NOMO-1 treated with dmso at 0.1 percent for 144 hours (cell line): ENCODE measurements at regions not wholly inside any gene's neighbourhood (a gene's known extent, or its start where the extent isn't known, plus 50 kb on each side); places are given as distances from the start of the nearest gene placed in this dataset.

Source experiments
- DNase-seq: peaks from one replicate; lab custom pipeline; 2025; ENCODE audit not compliant: unreplicated experiment; lab: John Stamatoyannopoulos, UW

DNA sequence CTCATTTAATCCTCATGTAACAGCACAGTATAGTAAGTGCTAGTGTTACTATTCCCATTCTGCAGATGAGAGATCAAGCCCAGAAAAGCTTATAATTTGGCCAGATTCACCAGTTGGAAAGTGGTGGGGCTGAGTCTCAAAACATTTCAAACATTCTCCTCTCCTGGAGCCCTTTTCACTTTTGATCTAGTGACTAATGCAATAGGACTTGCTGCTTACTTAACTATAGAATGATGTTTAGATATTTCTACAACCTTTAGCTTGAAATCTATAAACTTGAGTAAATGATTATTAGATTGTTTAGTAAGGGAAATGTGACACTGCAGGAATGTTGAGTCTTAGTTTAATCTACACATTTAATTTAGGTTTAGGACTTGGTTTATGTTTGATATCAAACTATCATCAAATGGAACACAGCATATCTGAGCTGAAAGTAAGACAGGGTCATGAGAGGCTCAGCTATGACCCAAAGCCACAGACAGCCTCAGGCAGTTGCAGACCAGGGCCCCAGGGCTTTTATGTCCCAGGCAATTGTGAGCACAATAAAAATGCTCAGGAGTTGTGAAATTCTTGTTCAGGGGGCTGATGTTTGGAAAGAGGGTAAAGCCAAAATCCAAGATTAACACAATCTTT lies 199.5 kb upstream of the HS3ST1 start:
- no peak for DNase-seq

DNA sequence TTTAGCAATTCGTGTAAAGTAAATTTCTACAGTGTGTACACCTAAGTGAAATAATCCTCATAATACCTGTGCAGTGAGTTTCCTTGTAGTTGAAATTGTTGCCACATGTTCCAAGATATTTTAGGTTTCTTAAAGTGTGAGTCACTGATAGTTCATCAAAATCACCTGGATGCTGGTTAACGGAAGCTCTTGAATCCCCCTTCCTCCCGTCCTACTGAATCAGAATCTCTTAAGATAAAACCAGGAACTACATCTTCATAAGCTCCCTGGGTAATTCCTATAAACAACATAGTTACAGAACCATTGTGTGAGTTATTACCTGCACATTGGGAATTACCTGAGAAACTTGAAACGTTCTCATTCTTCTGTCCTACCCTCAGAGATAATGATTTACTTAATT lies 197.4 kb upstream of the HS3ST1 start:
- no peak for DNase-seq

DNA sequence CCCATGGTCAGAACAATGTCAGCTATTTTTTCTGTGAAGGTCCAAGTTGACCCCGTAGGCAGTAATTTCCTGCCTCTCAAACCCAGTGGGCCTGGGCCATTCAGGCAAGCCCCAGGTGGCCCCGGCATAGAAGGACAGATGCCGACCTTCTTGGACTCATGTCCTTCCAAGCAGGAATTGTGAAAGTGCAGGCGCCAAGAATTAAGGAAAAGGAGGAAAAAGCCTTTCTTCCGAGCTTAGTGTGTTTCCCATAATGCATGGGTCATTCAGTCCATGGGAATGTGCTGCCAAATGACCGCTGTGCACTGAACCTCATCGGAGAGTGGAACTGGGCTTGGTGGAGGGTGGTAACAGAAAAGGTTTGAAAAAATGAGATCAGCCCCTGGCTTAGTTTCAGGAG lies 196.5 kb upstream of the HS3ST1 start:
- no peak for DNase-seq

DNA sequence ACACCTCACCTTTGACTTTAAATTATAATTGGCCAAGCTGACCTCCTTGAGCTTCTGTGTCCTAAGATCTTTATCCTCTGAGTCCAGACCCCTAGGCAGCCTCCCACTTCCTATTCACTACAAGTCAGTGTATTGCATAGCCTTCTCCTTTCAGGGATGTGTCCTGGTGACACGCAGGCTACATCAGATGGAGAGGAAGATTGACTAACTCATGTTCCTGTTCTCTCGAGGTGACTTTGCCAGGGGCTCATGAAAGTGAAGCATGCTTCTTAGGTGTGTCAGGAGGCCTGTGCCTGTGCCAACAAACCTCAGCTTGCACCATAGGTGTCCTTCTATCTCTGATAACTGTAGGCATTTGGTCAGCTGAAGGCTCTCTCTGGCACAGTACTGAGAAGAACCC lies 195.7 kb upstream of the HS3ST1 start:
- no peak for DNase-seq

DNA sequence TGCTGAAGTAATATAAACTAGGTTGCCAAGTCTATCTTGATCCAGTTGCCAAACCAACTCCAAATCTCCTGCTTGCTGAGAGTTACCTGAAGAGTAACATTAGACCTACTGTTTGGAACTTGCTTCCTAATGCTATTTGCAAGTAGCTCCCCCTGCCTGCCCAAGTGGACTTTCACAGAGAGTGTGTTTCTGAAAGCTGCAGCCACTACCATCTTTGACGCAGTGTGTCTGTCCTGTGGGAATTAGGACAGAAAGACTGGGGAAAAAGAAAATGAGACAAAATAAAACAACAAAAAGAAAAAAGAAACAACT lies 195.0 kb upstream of the HS3ST1 start:
- DNase-seq = no peak

DNA sequence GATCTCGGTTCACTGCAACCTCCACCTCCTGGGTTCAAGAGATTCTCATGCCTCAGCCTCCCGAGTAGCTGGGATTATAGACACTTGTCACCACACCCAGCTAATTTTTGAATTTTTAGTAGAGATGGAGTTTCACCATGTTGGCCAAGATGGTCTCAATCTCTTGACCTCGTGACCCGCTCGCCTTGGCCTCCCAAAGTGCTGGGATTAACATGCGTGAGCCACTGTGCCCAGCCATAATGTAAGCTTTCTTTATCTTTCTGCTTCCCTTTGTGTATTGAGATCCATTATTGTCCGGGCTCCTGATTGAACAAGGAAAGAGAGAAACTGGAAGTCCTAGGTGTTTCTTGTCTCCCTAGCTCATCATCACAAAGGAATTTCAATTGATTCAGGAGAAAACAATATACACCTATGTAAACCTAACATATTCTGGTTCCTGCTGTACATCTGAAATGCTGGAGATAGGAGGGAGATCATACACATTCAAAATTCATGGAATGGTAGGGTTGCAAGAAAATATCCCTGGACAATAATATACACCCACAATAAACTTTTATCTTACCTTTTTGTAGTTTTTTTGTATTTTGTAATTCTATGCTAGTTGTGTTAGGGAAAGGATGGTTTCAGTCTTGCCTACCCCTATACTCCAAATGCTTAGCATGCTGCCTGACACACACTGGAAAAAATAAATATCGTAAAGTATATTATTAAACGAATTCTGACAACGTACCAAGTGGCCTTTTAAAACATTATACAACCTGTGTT lies 194.4 kb upstream of the HS3ST1 start:
- DNase-seq = no peak

DNA sequence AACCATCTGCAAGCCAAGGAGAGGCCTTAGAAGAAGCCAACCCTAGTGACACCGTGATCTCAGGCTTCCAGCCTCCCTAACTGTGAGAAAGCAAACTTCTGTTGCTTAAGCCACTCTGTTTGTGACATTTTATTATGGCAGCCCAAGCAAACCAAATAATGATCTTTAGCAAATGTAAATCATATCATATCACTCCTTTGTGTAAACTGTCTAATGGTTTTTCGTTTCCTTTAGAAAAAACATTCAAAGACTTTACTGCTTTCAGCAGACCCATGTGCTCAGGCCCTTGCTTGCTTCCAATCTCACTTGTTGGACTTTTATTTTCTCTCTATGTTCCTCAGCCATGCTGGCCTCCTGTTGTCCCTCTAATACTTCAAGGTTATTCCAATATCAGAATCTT lies 192.2 kb upstream of the HS3ST1 start:
- DNase-seq = no peak

DNA sequence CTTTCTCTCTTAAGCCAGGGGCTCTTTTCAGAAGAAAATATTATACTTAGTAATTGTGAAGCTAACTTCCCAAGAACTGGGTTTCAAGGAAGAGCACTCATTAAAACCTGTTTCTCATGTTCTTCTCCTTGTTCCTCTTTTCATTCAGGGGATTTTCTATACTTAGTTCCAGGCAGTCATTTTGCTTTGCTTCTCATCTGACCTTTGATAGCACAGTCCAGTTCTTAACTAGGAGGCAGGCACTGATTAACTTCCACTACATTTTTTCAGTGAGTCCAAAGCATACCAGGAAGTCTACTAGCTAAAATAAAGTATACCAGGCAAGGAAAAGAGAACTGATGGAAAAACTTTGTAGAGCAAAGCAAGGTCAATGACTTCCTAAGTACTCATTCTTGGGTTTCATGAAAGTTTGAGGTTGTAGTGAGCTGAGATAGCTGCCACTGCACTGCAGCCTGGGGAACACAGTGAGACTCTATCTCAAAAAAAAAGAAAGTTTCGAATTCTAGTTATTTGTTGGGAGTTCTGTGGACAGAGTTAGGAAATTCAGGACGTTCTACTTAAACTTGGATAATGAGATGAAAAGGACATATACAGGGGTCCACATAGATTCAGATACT lies 190.1 kb upstream of the HS3ST1 start:
- no peak for DNase-seq

DNA sequence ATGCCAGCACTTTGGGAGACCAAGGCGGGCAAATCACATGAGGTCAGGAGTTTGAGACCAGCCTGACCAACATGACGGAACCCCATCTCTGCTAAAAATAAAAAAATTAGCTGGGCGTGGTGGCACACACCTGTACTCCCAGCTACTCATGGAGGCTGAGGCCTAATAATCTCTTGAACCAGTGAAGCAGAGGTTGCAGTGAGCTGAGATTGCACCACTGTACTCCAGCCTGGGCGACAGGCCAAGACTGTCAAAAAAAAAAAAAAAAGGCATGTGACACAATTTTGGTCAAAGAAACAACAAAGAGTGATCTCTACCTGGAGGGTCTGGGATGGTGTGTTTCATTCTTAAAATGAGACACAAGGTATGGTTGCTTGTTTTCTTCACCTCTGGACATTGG lies 188.2 kb upstream of the HS3ST1 start:
- no peak for DNase-seq

DNA sequence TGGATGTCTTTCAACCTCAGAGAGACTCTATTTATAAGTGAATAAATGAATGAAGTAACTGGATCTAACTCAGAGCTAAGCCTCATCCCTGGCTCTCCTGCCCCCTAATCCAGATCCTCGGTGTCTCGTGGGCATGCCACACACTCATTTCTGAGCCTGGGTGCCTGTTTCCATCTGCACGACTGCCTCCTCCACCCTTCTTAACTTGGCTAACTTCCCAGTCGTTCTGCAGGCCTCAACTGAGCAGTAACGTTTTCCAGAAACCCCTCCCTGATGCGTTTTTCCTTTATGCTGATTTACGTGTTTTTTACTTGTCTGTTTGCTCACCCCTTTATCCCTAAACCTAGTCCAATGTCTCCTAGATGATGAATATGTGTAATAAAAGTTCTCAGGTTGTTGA lies 186.9 kb upstream of the HS3ST1 start:
- no peak for DNase-seq

DNA sequence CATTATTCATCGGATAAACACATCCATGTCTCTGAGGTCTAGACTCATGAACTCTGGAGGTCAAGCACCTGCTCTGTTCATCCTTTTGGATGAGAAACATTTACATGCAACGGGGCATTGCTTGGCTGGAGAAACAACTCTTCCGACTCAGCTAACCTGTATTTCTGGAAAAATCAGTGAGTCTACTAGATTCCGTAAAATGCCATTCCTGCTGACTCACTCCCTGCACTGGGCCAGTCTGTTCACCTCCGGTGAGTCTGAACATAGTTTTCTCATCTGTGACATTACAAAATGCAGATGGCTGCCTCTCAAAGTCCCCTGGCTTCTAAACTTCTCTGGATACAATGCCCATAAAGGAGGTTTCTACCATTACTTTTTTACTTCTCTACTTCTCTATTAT lies 185.7 kb upstream of the HS3ST1 start:
- no peak for DNase-seq

DNA sequence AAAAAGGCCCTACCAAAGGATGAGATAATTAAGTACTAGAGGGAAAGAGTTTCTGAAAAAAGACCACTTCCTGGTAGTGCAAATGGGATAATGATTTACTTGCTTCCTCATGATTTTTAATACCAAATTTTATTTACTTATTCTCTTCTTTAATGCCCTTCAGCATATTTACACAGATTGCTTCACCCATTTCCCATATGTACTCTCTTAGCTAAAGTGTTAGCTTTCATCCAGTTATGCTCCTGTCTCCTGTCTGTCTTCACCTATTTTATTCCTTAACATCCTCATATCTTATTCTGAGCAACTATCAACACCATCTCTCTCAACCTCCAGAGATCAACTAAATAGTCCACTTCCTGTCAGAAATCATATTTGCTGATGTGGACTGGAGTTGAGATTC lies 183.2 kb upstream of the HS3ST1 start:
- DNase-seq = no peak

DNA sequence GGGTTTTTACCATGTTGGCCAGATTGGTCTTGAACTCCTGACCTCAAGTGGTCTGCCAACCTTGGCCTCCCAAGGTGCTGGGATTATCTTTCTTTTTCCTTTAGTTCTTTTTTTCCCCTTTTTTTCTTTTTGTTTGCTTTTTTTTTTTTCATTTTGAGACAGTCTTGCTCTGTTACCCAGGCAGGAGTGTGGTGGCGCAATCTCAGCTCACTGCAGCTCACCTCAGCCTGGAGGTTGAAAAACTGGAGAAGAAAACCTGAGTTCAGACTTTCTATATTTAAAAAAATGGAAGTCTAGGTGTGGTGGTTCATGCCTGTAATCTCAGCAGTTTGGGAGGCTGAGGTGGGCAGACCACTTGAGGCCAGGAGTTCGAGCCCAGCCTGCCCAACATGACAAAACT lies 181.1 kb upstream of the HS3ST1 start:
- no peak for DNase-seq

DNA sequence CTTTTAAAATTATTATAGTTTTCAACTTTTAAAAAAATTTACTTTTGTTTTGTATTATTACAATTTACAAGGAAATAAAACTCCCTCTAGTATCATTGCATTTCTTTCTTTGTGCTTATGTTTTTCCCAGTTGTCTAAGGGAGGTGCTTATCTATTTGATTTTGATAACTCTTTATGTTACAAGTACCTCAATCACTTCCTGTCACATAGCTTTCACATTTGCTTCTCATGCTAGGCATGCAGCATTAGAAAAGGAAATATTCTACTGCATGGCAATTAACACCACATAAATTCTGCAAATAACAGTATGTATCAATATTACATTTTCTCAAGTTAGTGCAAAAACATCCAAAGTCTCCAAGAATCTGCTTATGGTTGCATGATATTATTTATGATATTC lies 180.3 kb upstream of the HS3ST1 start:
- no peak for DNase-seq

DNA sequence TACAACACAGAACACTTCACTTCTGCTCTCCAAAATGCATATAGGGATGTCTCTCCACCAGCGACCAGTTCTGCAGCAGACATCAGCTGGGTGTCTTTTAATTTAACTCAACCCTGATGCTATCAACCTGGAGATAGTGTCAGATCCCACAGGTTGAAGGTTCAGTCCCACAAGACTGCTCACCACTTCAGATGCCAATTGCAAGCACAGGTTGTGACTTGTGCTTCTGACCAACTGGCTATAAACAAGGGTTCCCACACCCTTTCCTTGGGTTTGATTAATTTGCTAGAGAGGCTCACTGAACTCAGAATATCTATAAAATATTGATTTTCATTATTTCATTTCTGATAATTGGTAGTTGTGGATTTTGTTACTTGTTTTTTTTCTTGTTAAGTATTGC lies 177.4 kb upstream of the HS3ST1 start:
- DNase-seq = no peak

DNA sequence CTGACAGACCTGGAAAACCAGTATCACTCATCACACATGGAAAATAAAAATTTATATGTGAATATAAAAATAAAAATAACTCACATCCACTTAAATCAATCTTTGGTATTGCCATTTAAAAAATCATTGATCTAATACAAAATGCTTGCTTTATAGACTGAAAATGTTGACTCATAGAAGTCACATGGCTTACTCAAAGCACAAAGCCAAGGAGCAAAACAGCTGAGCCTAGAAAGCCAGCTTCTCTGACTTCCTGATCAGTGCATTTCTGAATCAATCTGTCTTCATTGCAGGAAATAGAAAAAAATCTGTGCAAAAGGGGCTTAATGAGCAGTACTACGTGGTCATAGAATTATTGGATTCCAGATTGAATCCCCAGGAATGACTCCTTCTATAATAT lies 176.9 kb upstream of the HS3ST1 start:
- no peak for DNase-seq

DNA sequence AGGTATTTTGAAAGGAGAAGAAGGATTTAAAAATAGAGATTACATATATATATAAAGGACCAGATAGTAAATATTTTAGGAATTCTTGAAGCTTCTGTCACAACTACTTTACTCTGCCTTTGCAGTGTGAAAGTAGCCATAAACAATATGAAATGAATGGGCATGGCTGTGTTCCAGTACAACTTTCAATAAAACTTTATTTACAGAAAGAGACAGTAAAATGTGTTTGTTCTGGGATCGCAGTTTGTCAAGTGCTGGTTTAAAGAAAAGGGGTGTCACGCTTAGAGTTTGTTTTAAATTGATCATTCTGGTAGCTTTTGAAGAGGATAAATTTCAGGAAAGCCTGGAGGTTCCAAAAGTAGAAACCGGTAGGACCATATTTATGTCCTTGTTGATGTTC lies 176.1 kb upstream of the HS3ST1 start:
- DNase-seq = no peak

DNA sequence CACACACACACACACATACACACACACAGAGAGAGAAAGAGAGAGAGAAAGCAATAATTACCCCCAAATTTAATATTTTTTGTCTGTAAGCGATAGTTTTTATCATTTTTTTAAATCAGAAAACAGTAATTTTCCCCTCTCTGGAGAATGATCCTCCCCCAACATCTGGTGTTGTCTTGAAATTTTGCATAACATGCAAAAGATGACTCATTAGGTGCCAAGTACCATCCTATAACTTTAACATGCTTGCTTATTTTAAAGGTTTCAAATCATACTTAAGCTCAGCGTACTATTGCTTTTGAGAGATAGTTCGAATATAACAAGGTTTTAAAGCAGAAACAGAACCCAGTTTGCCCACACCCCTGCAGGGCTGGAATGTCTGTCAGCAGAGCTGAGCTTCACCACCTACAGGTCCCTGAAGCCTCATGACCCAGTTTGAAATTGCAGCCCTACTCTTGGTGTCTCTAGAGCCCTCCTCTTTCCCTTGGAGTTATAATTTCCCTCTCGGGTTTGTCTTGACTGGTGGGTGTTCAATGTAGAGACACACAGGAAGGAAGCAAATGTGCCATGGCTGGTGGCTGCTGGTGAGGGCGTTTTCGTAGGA lies 175.0 kb upstream of the HS3ST1 start:
- no peak for DNase-seq

DNA sequence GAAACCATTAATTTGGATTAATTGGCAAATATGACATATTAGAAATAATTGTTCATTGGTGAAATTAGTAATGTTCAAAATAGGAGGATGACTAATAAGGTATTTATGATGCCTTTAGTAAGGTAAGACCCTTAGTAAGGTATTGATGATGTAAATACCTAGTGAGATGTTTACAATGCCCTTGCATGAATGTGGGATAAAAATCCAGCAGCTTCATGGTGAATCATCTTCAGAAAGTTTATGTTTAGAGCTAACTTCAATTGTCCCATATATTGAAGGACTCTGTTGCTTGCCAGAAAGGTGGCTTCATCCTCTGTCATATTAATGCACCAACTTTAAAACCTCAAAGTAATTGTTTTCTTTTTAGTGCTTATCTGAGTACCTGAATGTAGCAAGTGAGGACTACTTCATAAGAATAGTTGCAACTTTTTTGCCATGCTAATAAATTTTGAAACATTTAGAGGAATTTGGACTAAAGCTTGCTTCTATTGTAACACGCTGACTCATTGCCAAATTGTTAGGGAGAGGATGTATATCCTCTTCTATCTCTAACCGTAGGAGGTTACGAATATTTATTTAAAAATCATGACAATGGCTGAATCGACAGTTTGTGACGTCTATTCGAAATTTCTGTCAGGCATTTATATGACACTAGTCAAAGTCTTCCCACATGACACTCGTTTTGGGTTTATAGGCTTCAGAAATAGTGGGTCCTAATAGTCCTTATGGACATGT lies 174.1 kb upstream of the HS3ST1 start:
- no peak for DNase-seq

DNA sequence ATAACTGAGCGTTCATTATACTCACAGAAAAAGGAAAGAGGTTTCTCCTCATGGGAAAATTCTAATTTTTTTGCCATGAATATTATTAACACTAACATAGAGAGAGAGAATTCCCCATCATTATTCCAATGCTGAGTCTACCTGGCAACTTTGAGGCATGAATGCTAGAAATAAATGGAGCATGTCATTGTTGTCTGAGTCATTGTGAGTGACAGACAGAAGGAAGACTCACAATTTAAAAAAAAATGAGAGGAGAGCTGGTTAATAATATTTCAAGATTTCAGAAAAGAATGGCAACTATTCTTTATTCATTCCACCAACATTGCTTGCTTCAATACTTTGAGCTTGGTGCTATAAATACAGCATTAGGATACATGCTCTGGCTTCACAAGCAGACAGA lies 170.4 kb upstream of the HS3ST1 start:
- no peak for DNase-seq

DNA sequence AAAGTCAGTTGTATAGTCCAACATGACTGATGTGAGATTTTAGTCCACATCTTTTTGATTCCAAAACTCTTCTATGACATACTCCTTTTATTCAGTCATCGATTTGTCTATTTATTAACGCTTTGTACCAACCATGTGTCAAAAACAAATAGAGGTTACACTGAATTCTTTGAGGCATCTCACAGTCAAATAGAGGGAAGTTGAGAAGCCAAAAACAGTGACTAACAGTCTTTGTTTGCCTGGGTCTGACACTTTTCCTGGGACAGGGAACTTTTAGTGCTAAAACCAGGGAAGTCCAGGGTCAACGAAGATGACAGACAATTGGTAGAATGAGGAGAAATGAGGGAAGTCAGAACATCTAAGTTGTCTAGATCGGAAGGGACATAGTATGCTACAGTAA lies 169.9 kb upstream of the HS3ST1 start:
- no peak for DNase-seq

DNA sequence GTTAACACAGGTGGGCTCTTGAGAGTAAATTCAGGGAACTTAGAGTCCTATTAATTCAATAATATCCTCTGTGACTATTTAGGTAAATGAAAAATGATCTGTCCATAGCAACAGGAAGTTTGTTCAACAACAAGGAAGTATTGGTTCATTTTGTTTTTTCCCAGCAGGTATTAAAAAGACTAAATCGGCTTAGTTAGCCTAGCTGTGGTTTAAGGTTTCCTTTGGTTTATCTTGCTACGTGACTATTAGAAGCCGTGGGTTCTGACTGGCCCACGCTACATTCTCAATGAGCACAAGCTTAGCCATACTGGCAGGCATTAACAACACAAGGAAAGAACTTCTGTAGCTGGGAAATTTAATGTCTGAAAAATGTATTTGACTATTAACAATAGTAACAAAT lies 168.8 kb upstream of the HS3ST1 start:
- no peak for DNase-seq
